Endothelial cell of umbilical vein (primary cell): ENCODE measurements at regions not wholly inside any gene's neighbourhood (a gene's known extent, or its start where the extent isn't known, plus 50 kb on each side); places are given as distances from the start of the nearest gene placed in this dataset.

Experiments
- FOS ChIP-seq: IDR thresholded peaks from 2 replicates; pipeline ENCODE4 v1.6.1; 2011; ENCODE audit warnings: mild to moderate bottlenecking, low read length, moderate library complexity, borderline replicate concordance; ENCODE audit not compliant: insufficient read depth
- POLR2A ChIP-seq: IDR thresholded peaks from 2 replicates; pipeline ENCODE4 v1.6.1; 2012; ENCODE audit warnings: low read depth, mild to moderate bottlenecking, control low read depth, low read length

- no peak for TF ChIP-seq FOS
- TF ChIP-seq POLR2A = no peak
Observed at GRCh38 chr2:217392930-217393584, 533.2 kb upstream of the TNP1 start.
